OCI-LY7 (cell line): ENCODE measurements at regions not wholly inside any gene's neighbourhood (a gene's known extent, or its start where the extent isn't known, plus 50 kb on each side); places are given as distances from the start of the nearest gene placed in this dataset.

Source experiments
- BruUV-seq: library from RNA; stranded (reverse); fragments of 400-500 nt; replicated peaks from 2 replicates; lab custom pipeline; 2021; lab: Mats Ljungman, UMichigan
- CTCF ChIA-PET: fragments of 300-600 bp; sonication (Branson Sonifier 250); formaldehyde crosslinking; loops from one replicate; lab custom pipeline; 2022; ENCODE audit warnings: antibody characterized with exemption; ENCODE audit not compliant: unreplicated experiment; lab: Charles Lee
- POLR2A ChIA-PET: fragments of 300-600 bp; sonication (Branson Sonifier 250); formaldehyde crosslinking; loops from one replicate; lab custom pipeline; 2022; ENCODE audit warnings: antibody characterized with exemption; lab: Charles Lee
- DNase-seq: peaks from one replicate; pipeline ENCODE4 v3.0.0-alpha.2; 2015; ENCODE audit warnings: low spot score
- H2AFZ ChIP-seq: fragments of 200-600 bp; sonication (generic), shearing (Covaris generic); 2 replicates; pipeline ENCODE4 v1.6.1; 2014; ENCODE audit warnings: mild to moderate bottlenecking, antibody characterized with exemption, low read length, moderate library complexity
- H3K27ac ChIP-seq: fragments of 200-600 bp; sonication (generic); 2 replicates; pipeline ENCODE4 v1.5.1; 2014; ENCODE audit warnings: mixed run types, low read depth, mild to moderate bottlenecking, moderate library complexity, low read length, inconsistent platforms; ENCODE audit not compliant: poor library complexity, severe bottlenecking
- H3K36me3 ChIP-seq: fragments of 200-600 bp; sonication (generic); 2 replicates; pipeline ENCODE4 v1.6.1; 2014; ENCODE audit warnings: mild to moderate bottlenecking, antibody characterized with exemption, low read length, moderate library complexity, mixed read lengths; ENCODE audit not compliant: insufficient read depth
- H3K4me1 ChIP-seq: fragments of 200-600 bp; sonication (generic); 2 replicates; pipeline ENCODE4 v1.5.1; 2014; ENCODE audit warnings: mild to moderate bottlenecking, low read length; ENCODE audit not compliant: insufficient read depth, poor library complexity, severe bottlenecking
- H3K4me2 ChIP-seq: fragments of 200-600 bp; sonication (generic); 2 replicates; pipeline ENCODE4 v1.6.1; 2014; ENCODE audit warnings: mild to moderate bottlenecking, low read length
- H3K4me3 ChIP-seq: fragments of 200-600 bp; sonication (generic); 2 replicates; pipeline ENCODE4 v1.5.1; 2014; ENCODE audit warnings: mild to moderate bottlenecking, low read depth, low read length; ENCODE audit not compliant: poor library complexity, severe bottlenecking
- H3K79me2 ChIP-seq: fragments of 200-600 bp; sonication (generic); 2 replicates; pipeline ENCODE4 v1.6.1; 2016; ENCODE audit warnings: low read depth, mild to moderate bottlenecking, low read length, moderate library complexity, mixed read lengths; ENCODE audit not compliant: insufficient read depth
- H3K9me2 ChIP-seq: fragments of 200-600 bp; sonication (generic); 2 replicates; pipeline ENCODE4 v1.6.1; 2016; ENCODE audit warnings: mild to moderate bottlenecking, low read length, mixed read lengths; ENCODE audit not compliant: insufficient read depth
- H3K9me3 ChIP-seq: fragments of 200-600 bp; sonication (generic); 2 replicates; pipeline ENCODE4 v1.6.1; 2014; ENCODE audit warnings: mild to moderate bottlenecking, mixed run types, low read length, mixed read lengths
- H4K20me1 ChIP-seq: fragments of 200-600 bp; sonication (generic); 2 replicates; pipeline ENCODE4 v1.6.1; 2014; ENCODE audit warnings: mild to moderate bottlenecking, antibody characterized with exemption, low read length, moderate library complexity, mixed read lengths; ENCODE audit not compliant: insufficient read depth
- CTCF ChIP-seq: fragments of 200-600 bp; sonication (generic); conservative IDR thresholded peaks from 2 replicates; pipeline ENCODE4 v1.5.1; 2014; ENCODE audit warnings: mild to moderate bottlenecking, antibody characterized with exemption, low read length, moderate library complexity, mixed read lengths
- EZH2phosphoT487 ChIP-seq: fragments of 200-600 bp; sonication (generic); IDR thresholded peaks from 2 replicates; pipeline ENCODE4 v1.6.1; 2018; ENCODE audit warnings: low read depth, borderline replicate concordance, mild to moderate bottlenecking, mixed run types, antibody characterized with exemption, low read length, moderate library complexity, mixed read lengths
- intact Hi-C: fragments of 100-400 bp; cut with micrococcal nuclease; formaldehyde crosslinking; loops from one replicate; pipeline ENCODE4 v1.10.0; 2022; ENCODE audit not compliant: unreplicated experiment

- ChIA-PET POLR2A (no interaction called here), CTCF (no interaction called here)
- DNase-seq: no peak
- TF ChIP-seq EZH2phosphoT487 (no peak), CTCF (no peak)
- Histone ChIP-seq H2AFZ (no peak overlapping the region), H3K36me3 (no peaks in the 10 kb centered on the region), H4K20me1 (no peaks in the 10 kb centered on the region), H3K4me1 (no peaks in the 10 kb centered on the region), H3K4me2 (no peak overlapping the region), H3K27ac (no peak overlapping the region), H3K9me3 (no peaks in the 10 kb centered on the region), H3K79me2 (no peaks in the 10 kb centered on the region), H3K4me3 (no peak overlapping the region), H3K9me2 (no peaks in the 10 kb centered on the region)
- no TSS peak for BruUV-seq
- intact Hi-C loops: no loop called here
Measured at GRCh38 chr13:64871742-64872141, 2358.4 kb downstream of the PCDH9 start.

GRCh38 chr13:64869539-64869938, 2360.6 kb downstream of the PCDH9 start:
- Histone ChIP-seq H3K4me2 (no peak overlapping the region), H3K36me3 (no peaks in the 10 kb centered on the region), H2AFZ (no peak overlapping the region), H3K4me1 (no peaks in the 10 kb centered on the region), H3K9me2 (no peaks in the 10 kb centered on the region), H3K27ac (no peak overlapping the region), H3K9me3 (no peaks in the 10 kb centered on the region), H4K20me1 (no peaks in the 10 kb centered on the region), H3K4me3 (no peak overlapping the region), H3K79me2 (no peaks in the 10 kb centered on the region)
- no TSS peak for BruUV-seq
- TF ChIP-seq EZH2phosphoT487: no peak
- TF ChIP-seq CTCF: no peak
- no peak for DNase-seq
- CTCF ChIA-PET: no interaction called here
- intact Hi-C loops: no loop called here
- POLR2A ChIA-PET: interaction anchor here (0.5 to 1.4 kb wide), 3 partner anchors 10 to 453 kb away, joined by 3 read pairs; no protein-coding TSS in a partner anchor

GRCh38 chr13:64867856-64868255, 2362.3 kb downstream of the PCDH9 start:
- no TSS peak for BruUV-seq
- no peak for TF ChIP-seq CTCF
- TF ChIP-seq EZH2phosphoT487: no peak
- H3K9me2 ChIP-seq: no peaks in the 10 kb centered on the region
- no peaks in the 10 kb centered on the region for H4K20me1 ChIP-seq
- intact Hi-C loops: no loop called here
- no peak overlapping the region for H3K4me2 ChIP-seq
- CTCF ChIA-PET: no interaction called here
- H3K4me3 ChIP-seq: no peak overlapping the region
- H3K9me3 ChIP-seq: no peaks in the 10 kb centered on the region
- no peaks in the 10 kb centered on the region for H3K4me1 ChIP-seq
- no peak overlapping the region for H2AFZ ChIP-seq
- H3K27ac ChIP-seq: no peak overlapping the region
- POLR2A ChIA-PET: no interaction called here
- DNase-seq: no peak
- H3K79me2 ChIP-seq: no peaks in the 10 kb centered on the region
- H3K36me3 ChIP-seq: no peaks in the 10 kb centered on the region
